ENCODE measurements at regions not wholly inside any gene's neighbourhood (a gene's known extent, or its start where the extent isn't known, plus 50 kb on each side); places are given as distances from the start of the nearest gene placed in this dataset.
"Not testable (repeated sequence)": the region's sequence is repeated elsewhere in the genome, so short reads cannot be mapped to it uniquely, and the experiment has no call there.

GRCh38 chr1:38773483-38773882, 86.1 kb downstream of the RRAGC start:
- DNase-seq (ENCODE audit: low spot score in 2 of 2) (no peak), ATAC-seq (ENCODE audit: low read depth) (no peak)
- H3K9me3 Mint-ChIP-seq: no peaks in the 10 kb centered on the region
- H3K4me3 Mint-ChIP-seq: no peak overlapping the region
- no peak overlapping the region for H3K27ac Mint-ChIP-seq
- no peaks in the 10 kb centered on the region for H3K36me3 Mint-ChIP-seq
- H3K4me1 Mint-ChIP-seq: no peaks in the 10 kb centered on the region
- peaks cover 9% of the 10 kb centered on the region for H3K27me3 Mint-ChIP-seq

DNA sequence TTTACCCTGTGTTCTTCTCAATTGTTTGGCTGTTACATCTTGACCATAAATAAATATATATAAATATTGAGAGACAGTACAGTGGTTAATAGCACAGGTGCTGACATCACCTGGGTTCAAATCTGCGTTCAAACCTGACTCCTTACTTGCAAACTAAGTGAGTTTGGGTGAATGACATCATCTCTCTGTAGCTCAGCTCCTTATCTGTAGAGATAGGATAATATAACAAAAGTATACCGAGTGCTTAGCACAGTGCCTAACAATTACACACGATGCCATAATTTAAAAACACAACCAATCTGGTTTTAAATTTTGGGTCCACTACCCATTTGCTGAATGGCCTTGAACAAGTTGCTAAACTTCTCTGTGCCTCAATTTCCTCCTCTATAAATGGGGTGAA, 86.6 kb downstream of the RRAGC start:
- Mint-ChIP-seq H3K4me1 (no peaks in the 10 kb centered on the region), H3K27me3 (peaks cover 12% of the 10 kb centered on the region), H3K36me3 (no peaks in the 10 kb centered on the region), H3K4me3 (no peak overlapping the region), H3K9me3 (no peaks in the 10 kb centered on the region), H3K27ac (no peak overlapping the region)
- no peak for DNase-seq (ENCODE audit: low spot score in 2 of 2)
- ATAC-seq (ENCODE audit: low read depth): no peak

- Mint-ChIP-seq H3K4me3 (no peak overlapping the region), H3K36me3 (no peaks in the 10 kb centered on the region), H3K27ac (no peak overlapping the region), H3K4me1 (no peaks in the 10 kb centered on the region), H3K9me3 (no peaks in the 10 kb centered on the region), H3K27me3 (peaks cover 13% of the 10 kb centered on the region)
- ATAC-seq (ENCODE audit: low read depth): no peak
- DNase-seq (ENCODE audit: low spot score in 2 of 2): no peak
Measured at GRCh38 chr1:38772026-38772425, 87.5 kb downstream of the RRAGC start.

- H3K27ac Mint-ChIP-seq, H3K4me3 Mint-ChIP-seq, H3K36me3 Mint-ChIP-seq: not testable (repeated sequence)
Measured at GRCh38 chr1:38770516-38771173, 88.9 kb downstream of the RRAGC start.

GRCh38 chr1:38766125-38766524, 93.4 kb downstream of the RRAGC start:
- H3K4me3 Mint-ChIP-seq: no peak overlapping the region
- peaks cover 26% of the 10 kb centered on the region for H3K27me3 Mint-ChIP-seq
- ATAC-seq (ENCODE audit: low read depth) (no peak), DNase-seq (ENCODE audit: low spot score in 2 of 2) (no peak)
- H3K36me3 Mint-ChIP-seq: no peaks in the 10 kb centered on the region
- H3K9me3 Mint-ChIP-seq: no peaks in the 10 kb centered on the region
- H3K4me1 Mint-ChIP-seq: no peaks in the 10 kb centered on the region
- no peak overlapping the region for H3K27ac Mint-ChIP-seq

More at GRCh38 chr1:38770516-38771173, 88.9 kb downstream of the RRAGC start:
- not testable (repeated sequence) for H3K9me3 Mint-ChIP-seq; H3K4me1 Mint-ChIP-seq; ATAC-seq (ENCODE audit: low read depth); DNase-seq (ENCODE audit: low spot score in 2 of 2)
- H3K27me3 Mint-ChIP-seq: peaks cover 14% of the 10 kb centered on the region

GRCh38 chr1:38763121-38763520, 96.5 kb downstream of the RRAGC start:
- H3K27ac Mint-ChIP-seq: no peak overlapping the region
- DNase-seq (ENCODE audit: low spot score in 2 of 2): no peak
- no peaks in the 10 kb centered on the region for H3K9me3 Mint-ChIP-seq
- peaks cover 26% of the 10 kb centered on the region for H3K27me3 Mint-ChIP-seq
- H3K4me1 Mint-ChIP-seq: no peaks in the 10 kb centered on the region
- no peaks in the 10 kb centered on the region for H3K36me3 Mint-ChIP-seq
- no peak for ATAC-seq (ENCODE audit: low read depth)
- H3K4me3 Mint-ChIP-seq: no peak overlapping the region

GRCh38 chr1:38760562-38760961, 99.0 kb downstream of the RRAGC start:
- H3K27me3 Mint-ChIP-seq: peaks cover 21% of the 10 kb centered on the region
- ATAC-seq (ENCODE audit: low read depth): no peak
- no peak overlapping the region for H3K27ac Mint-ChIP-seq

DNA sequence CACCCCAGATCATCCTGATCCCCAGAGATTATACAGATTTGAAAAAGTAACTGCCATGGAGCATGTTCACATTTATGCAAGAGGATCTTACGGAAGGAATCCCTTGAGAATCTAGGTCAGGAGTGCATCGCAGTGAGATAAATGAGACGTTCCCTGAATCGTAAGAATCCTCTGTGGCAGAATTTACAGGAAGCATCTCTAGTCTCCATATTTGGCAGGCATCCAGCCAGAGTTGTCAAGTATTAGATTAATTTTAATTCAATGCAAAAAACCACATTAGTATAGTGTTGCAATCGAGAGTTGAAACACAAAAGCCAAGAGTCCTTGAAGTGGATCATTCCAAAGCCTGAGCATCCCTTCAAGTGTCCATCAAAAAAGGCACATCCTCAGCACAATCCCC, 100.8 kb downstream of the RRAGC start:
- no peaks in the 10 kb centered on the region for H3K9me3 Mint-ChIP-seq
- H3K4me3 Mint-ChIP-seq: no peak overlapping the region
- ATAC-seq (ENCODE audit: low read depth) (no peak), DNase-seq (ENCODE audit: low spot score in 2 of 2) (no peak)
- no peaks in the 10 kb centered on the region for H3K36me3 Mint-ChIP-seq
- no peaks in the 10 kb centered on the region for H3K4me1 Mint-ChIP-seq
- peaks cover 16% of the 10 kb centered on the region for H3K27me3 Mint-ChIP-seq
- no peak overlapping the region for H3K27ac Mint-ChIP-seq

More at GRCh38 chr1:38760562-38760961, 99.0 kb downstream of the RRAGC start:
- Mint-ChIP-seq H3K9me3 (no peaks in the 10 kb centered on the region), H3K4me1 (no peaks in the 10 kb centered on the region), H3K4me3 (no peak overlapping the region), H3K36me3 (no peaks in the 10 kb centered on the region)
- no peak for DNase-seq (ENCODE audit: low spot score in 2 of 2)

DNA sequence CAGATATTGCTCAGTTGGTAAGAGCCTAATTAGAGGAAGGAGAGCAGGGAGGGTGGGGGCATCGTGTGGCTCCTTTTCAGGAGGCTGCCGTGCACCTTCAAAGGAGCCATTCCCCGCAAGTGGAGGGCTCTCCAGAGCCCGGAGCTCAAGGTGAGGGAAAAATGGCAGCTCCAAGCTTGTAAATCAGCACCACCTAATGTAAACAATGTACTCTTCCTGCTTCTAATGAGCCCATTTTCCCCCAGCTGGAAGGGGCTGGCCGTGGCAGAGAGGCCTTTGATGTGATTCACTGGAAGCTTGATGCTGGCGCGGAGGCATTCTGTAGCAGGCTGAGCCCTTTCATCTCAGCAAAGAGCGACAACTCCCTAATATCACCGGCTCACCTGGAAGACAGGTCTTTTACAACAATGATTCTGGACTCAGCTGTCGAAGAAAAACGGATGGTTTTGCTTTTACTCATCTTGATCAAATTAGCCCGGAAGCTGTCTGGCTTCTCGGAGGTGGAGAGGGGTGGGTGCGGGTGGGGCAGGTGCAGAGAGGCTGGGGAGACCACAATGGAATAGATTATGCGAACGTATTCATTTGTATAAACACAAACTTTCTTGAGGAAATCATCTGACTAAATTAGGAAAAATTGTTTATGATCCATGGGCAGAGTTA, 112.5 kb downstream of the RRAGC start:
- H3K4me3 Mint-ChIP-seq: no peak overlapping the region
- H3K27ac Mint-ChIP-seq: no peak overlapping the region
- peaks cover 2% of the 10 kb centered on the region for H3K36me3 Mint-ChIP-seq
- ATAC-seq (ENCODE audit: low read depth): no peak
- H3K9me3 Mint-ChIP-seq: peaks cover 3% of the 10 kb centered on the region
- no peak for DNase-seq (ENCODE audit: low spot score in 2 of 2)
- peaks cover 9% of the 10 kb centered on the region for H3K27me3 Mint-ChIP-seq
- no peaks in the 10 kb centered on the region for H3K4me1 Mint-ChIP-seq

DNA sequence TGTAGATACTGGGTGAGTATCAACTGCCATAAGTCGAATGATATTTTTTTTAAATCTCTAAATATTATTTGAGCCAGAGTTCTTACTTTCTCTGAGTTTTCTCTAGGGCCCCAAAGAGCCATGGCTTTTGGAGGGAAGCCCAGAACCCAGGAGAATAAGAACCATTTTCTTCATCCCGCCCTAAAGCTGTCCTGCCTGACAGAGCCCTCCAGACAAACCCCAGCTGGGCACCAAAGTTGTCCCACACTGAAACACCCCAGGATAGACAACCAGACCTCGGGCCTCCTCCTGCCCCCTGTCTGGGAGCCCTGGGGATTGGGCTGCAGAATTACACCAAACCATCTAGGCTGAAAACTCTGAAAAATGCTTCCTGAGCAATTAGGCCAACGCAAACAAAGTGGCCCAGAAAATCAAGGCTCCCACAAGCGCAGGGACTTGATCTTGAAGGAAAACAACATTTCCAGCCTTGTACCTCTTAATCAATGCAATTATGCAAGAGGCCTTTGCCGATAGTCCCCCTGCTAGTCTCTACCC, 113.1 kb downstream of the RRAGC start:
- peaks cover 7% of the 10 kb centered on the region for H3K27me3 Mint-ChIP-seq
- no peak overlapping the region for H3K4me3 Mint-ChIP-seq
- H3K27ac Mint-ChIP-seq: no peak overlapping the region
- ATAC-seq (ENCODE audit: low read depth) (no peak), DNase-seq (ENCODE audit: low spot score in 2 of 2) (no peak)
- no peaks in the 10 kb centered on the region for H3K4me1 Mint-ChIP-seq
- H3K9me3 Mint-ChIP-seq: peaks cover 3% of the 10 kb centered on the region
- H3K36me3 Mint-ChIP-seq: peaks cover 2% of the 10 kb centered on the region

DNA sequence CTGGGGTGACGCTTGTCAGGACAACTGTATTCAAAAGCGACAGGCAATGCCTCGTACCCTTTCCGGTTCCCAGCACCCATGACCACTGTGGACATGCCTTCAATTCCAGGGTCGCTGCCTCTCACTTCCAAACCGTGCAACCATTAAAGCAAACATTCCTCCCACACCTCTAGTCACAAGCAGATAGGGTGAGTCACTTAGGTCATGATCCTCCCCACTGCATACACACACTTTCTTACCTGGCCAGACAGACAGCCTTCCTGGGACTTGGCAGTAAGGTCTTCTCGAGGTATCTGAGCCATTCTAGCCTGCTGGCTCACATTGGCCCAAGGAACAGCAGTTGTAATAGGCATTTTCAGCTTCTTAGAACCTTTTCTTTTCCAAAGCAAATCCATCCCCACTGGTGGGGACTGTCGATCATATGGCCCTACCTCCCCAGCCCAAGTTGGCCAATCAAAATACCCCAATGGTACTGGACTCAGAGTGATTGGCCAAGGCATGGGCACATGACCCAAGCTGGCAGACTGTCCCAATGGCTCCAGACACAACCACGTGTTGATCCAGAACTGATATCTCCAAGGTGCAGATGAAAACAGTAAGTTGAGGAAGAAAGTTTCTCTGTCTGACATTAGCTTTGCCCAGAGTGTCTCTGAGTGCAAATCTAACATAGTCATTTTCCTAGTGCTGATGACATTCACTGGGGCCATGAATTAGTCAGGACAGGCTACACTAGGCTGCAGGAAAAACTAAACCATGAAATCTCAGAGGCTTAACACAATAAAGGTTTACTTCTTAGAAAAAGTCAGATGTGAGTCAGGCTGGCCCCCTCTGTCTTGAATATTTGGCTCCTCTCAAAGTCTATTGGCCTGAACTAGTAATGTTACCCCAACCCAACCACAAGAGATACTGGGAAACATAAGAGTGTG, 113.8 kb downstream of the RRAGC start:
- peaks cover 2% of the 10 kb centered on the region for H3K36me3 Mint-ChIP-seq
- ATAC-seq (ENCODE audit: low read depth) (no peak), DNase-seq (ENCODE audit: low spot score in 2 of 2) (no peak)
- H3K4me3 Mint-ChIP-seq: no peak overlapping the region
- H3K27ac Mint-ChIP-seq: no peak overlapping the region
- no peaks in the 10 kb centered on the region for H3K4me1 Mint-ChIP-seq
- peaks cover 3% of the 10 kb centered on the region for H3K9me3 Mint-ChIP-seq
- H3K27me3 Mint-ChIP-seq: peaks cover 7% of the 10 kb centered on the region

DNA sequence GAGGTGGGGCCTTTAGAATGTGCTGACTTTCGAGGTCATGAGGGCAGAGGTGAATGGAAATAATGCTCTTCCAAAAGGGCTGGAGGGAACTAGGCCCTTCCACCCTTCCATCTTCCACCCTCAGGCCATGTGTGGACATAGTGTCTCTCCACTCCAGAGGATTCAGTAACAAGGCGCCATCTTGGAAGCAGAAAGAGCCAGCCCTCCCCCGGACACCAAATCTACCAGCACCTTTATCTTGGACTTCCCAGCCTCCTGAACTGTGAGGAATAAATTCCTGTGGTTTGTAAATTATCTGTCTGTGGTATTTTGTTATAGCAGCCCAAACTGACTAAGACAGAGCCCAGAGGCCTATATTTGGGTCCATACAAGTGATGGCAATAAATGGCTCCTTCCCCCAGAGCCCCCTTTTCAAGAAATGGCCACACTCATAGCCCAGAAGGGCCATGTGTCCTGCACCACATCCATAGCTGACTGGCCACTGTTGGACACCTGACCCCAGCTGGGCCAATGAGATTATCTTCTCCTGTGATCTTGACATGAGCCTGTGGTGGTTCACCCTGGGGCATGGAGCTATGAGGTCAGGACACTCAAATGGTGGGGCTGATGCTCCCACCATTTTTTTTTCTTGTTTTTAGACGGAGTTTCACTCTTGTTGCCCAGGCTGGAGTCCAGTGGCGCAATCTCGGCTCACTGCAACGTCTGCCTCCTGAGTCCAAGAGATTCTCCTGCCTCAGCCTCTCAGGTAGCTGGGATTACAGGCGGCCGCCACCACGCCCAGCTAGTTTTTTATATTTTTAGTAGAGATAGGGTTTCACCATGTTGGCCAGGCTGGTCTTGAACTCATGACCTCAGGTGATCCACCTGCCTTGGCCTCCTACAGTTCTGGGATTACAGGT, 114.9 kb downstream of the RRAGC start:
- H3K4me1 Mint-ChIP-seq: no peaks in the 10 kb centered on the region

GRCh38 chr1:38743184-38743583, 116.4 kb downstream of the RRAGC start:
- H3K36me3 Mint-ChIP-seq: no peaks in the 10 kb centered on the region
- H3K4me3 Mint-ChIP-seq: no peak overlapping the region
- no peak overlapping the region for H3K27ac Mint-ChIP-seq
- H3K9me3 Mint-ChIP-seq: no peaks in the 10 kb centered on the region
- H3K4me1 Mint-ChIP-seq: no peaks in the 10 kb centered on the region
- ATAC-seq (ENCODE audit: low read depth) (no peak), DNase-seq (ENCODE audit: low spot score in 2 of 2) (no peak)
- H3K27me3 Mint-ChIP-seq: peaks cover 4% of the 10 kb centered on the region

More for the DNA sequence above, 114.9 kb downstream of the RRAGC start:
- Mint-ChIP-seq H3K36me3 (no peaks in the 10 kb centered on the region), H3K4me3 (no peak overlapping the region), H3K27me3 (peaks cover 4% of the 10 kb centered on the region), H3K9me3 (no peaks in the 10 kb centered on the region), H3K27ac (no peak overlapping the region)
- ATAC-seq (ENCODE audit: low read depth) (no peak), DNase-seq (ENCODE audit: low spot score in 2 of 2) (no peak)

Data from memory B cell (primary cell).